ENCODE measurements at regions not wholly inside any gene's neighbourhood (a gene's known extent, or its start where the extent isn't known, plus 50 kb on each side); places are given as distances from the start of the nearest gene placed in this dataset.

- TF ChIP-seq, protein P1, sequence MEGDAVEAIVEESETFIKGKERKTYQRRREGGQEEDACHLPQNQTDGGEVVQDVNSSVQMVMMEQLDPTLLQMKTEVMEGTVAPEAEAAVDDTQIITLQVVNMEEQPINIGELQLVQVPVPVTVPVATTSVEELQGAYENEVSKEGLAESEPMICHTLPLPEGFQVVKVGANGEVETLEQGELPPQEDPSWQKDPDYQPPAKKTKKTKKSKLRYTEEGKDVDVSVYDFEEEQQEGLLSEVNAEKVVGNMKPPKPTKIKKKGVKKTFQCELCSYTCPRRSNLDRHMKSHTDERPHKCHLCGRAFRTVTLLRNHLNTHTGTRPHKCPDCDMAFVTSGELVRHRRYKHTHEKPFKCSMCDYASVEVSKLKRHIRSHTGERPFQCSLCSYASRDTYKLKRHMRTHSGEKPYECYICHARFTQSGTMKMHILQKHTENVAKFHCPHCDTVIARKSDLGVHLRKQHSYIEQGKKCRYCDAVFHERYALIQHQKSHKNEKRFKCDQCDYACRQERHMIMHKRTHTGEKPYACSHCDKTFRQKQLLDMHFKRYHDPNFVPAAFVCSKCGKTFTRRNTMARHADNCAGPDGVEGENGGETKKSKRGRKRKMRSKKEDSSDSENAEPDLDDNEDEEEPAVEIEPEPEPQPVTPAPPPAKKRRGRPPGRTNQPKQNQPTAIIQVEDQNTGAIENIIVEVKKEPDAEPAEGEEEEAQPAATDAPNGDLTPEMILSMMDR (IDR thresholded peaks at IDR 0.05): no peak
- no peak for TF ChIP-seq POLR2AphosphoS5 (IDR thresholded peaks at IDR 0.05)
- TF ChIP-seq POLR2A (IDR thresholded peaks at IDR 0.05): no peak
Measured at GRCh38 chr14:92252323-92252722, 70.6 kb upstream of the SLC24A4 start.
